Mucosa of gallbladder (tissue), 1 donor: ENCODE measurements at regions not wholly inside any gene's neighbourhood (a gene's known extent, or its start where the extent isn't known, plus 50 kb on each side); places are given as distances from the start of the nearest gene placed in this dataset.
"Not testable (repeated sequence)": the region's sequence is repeated elsewhere in the genome, so short reads cannot be mapped to it uniquely, and the experiment has no call there.

Experiments used
- DNase-seq: peaks from one replicate; pipeline ENCODE4 v3.0.0-alpha.2; 2020; ENCODE audit warnings: low spot score
- donor health status: DM: no; HTN: no; CAD: no.

DNA sequence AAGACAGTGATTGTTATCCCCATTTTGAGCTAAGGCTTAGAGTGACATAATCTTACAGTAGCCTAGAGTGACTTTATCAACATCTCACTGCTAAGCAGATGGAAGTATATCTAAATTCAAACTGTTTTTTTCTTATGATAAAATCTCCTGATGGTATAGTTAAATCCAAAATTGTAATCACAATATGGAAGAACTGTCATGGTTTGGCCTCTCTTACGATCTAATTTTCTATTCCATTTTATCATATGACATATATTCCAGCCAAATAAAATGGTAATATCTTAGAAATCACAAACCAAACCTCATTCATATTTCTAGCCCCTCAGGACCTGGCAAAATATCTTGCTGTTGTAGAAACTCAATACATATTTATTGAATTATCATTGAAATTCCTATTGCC, 864.7 kb downstream of the SLC6A15 start:
- DNase-seq, result no peak

DNA sequence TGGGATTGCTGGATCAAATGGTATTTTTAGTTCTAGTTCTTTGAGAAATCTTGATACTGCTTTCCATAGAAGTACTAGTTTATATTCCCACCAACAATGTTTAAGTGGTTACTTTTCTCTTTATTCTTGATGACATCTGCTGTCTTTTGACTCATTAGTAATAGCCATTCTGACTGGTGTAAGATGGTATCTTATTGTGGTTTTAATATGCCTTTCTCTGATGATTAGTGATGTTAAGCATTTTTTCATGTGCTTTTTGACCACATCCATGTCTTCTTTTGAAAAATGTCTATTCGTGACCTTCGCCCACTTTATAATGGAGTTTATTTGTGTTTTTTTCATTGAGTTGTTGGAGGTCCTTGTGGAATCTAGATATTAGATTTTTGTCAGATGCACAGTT, 865.7 kb downstream of the SLC6A15 start:
- DNase-seq, result no peak

DNA sequence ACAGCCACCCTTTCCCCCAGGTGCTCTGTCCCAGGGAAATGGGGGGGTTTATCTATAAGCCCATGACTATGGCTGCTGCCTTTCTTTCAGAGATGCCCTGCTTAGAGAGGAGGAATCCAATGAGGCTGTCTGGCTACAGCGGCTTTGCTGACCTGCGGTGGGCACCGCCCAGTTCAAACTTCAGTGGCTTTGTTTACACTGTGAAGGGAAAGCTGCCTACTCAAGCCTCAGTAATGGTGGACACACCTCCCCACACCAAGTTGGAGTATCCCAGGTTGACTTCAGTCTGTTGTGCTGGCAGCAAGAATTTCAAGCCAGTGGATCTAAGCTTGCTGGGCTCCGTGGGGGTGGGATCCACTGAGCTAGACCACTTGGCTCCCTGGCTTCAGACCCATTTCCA, 869.2 kb downstream of the SLC6A15 start:
- DNase-seq, result no peak

DNA sequence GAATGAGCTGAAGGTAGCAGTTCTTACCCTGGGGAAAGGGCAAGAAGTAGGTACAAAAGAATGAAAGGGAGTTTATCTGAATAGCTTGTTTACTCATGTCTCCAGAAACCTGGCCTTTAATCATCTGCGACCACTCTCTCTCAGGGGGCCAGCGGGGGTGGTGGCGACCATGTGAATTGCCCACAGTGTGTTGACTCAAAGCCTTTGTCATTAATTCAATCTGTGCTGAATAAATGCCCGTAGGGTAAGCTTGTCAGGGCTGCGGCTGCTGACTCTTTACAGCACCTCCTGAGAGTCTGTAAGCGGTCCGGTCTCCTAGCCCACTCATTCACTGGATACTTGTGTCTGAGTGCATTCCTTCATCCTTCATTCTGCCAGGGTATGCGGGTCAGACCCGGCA, 874.4 kb downstream of the SLC6A15 start:
- no peak for DNase-seq

DNA sequence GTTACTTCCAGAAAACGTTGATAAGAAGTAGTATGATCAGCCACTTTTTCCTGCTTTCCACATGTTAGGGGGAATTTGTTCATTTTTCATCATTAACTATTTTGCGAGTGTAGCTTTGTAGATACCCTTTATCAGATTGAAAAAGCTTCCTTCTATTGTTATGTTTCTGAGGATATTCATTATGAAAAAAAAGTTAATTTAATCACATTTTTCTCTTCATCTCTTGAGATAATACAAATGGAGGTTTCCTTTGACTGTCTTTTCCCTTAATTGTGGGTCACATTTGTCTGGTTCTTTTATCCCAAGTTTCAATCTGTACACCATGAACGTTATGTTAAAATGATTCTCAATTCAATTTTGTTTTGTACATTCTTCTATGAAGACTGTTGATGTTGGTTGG, 875.7 kb downstream of the SLC6A15 start:
- no peak for DNase-seq

DNA sequence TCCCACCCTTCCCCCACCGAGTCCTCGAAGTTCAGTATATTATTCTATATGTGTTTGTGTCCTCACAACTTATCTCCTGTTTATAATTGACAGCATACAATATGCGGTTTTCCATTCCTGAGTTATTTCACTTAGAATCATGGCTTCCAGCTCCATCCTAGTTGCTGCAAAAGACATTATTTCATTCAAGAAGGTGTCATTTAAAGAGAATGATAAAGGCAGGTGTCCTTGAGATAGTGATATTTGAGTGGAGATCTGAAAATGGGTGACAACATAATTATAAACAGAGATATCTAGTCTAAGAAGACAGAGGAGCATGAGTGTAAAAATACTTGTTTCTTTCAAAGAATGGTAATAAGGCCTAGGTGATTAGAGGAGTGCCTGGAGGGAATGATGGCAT, 876.8 kb downstream of the SLC6A15 start:
- DNase-seq, result no peak

DNA sequence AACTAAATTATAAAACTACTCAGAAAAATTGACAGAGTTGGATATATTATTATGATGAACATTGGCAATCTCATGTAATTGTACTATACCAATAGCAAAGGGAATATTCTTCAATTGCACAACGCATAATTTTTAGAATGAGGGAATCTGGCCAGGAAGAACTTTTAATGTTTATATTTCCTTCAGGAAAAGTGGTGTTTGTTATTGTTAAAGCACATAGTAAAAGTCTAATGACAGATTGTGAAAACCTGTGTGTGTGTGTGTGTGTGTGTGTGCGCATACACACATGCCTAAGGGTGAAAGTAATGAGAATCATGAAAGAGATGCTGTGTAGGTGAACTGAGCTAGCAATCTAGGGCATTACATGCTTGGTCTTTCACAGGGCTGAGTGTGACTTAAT, 877.7 kb downstream of the SLC6A15 start:
- no peak for DNase-seq

DNA sequence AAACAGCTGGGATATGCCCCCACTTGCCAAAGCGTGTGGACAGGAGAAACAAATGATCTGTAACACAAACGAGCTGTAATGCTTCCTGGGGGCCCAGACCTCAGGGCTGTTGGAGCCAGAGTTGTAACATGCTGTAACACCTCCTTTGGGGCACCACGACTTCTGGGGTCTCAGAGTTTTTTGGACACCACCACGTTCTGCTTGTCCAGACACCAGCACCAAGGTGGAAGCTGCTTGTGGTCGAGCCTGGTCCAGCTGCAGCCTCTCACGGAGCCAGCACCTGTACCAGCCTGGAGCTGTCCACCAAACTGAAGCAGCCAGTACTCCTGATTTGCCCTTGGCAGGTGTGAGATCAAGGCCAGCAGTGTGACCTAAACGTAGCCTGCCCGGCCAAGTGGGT, 879.4 kb downstream of the SLC6A15 start:
- no peak for DNase-seq

DNA sequence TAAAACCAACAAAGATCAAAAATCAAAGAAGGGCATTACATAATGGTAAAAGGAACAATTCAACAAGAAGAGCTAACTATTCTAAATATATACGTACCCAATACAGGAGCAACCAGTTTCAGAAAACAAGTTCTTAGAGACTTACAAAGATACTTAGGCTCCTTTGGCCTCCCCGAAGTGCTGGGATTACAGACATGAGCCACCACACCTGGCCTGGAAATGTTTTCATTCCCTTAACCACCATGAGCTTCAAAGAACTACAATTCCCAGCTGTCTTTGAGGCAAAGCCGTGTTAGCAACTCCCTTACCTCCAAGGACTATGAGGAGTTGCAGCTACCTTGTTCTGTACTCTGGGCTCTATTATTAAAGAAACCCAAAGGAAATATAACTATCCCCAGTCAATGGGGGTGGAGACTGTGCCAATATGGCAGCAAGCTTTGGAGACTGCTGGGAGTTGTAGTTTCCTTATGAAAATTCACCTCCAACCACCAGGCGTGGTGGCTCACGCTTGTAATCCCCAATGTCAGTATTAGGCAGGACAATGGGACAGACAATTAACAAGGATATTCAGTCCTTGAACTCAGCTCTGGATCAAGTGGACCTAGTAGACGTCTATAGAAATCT, 893.9 kb downstream of the SLC6A15 start:
- DNase-seq, result not testable (repeated sequence)

DNA sequence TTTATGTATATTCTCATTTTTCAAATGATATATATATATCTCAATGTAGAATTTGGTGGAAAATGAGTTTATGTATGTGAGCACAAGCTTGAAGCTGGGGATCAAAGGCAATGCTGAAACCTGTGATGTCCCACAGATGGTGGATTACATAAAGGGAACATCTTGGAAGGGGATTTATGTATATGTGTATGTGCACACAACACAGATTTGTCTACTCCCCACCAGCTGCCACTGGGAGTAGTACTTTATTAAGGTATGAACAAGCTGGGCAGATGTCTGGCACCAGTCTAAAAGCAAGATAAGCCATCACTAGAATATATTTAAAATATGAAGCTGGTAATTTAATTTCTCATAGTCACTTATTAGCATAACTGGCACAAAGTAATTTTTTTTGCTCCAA, 895.6 kb downstream of the SLC6A15 start:
- DNase-seq, result no peak

DNA sequence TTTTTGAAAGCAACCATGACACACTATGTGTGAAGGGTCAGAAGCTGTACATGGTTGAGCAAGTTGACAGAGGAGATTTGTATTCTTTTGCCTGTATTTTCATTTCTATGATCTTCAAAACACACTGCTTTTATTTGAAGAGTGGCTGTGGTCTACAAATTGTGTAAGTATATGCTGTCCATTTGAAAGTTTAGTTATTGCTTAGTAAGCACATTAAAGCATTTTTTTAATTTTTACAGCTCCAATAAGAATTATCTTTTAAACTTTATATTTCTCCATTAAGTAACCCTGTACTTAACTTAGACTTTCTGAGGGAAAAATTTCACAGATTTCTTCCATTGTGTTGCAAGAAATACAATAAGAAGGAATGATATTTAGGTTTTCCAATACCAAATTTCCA, 915.2 kb downstream of the SLC6A15 start:
- no peak for DNase-seq

DNA sequence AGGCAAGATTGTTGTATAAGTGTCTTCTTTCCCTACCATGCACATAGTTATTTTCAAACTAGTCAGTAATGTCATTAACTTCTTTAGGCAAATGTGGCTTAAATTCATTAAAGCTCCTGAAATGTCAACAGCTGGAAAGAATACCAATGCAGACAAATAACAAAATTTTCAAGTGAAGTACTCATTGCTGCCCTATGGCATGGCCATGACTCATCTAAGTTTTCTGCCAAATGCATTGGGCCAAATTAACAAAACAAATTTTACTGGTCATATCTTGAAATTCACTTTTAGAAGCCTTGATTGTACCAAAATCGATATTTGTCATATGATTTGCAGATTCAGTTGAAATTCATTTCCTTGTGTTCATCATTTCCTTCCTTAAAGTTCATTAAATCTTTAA, 915.9 kb downstream of the SLC6A15 start:
- no peak for DNase-seq

DNA sequence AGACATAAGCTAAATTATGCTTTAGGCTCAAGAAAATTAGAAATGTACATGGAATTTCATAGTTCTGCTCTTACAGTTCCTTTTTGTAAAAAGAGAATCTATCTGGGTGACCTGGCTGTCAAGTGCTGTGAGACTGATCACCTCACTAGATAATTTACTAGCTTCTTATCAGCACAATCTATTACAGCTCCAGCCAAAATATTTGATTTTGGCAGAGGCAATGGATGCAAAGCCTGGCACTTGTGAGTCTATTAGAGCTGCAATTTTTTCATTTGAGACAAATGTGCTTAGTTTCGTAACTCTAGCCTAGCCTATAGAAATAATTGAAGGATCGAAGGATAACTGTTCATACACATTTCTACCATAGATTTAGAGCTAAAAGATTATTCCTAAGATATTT, 927.5 kb downstream of the SLC6A15 start:
- no peak for DNase-seq

DNA sequence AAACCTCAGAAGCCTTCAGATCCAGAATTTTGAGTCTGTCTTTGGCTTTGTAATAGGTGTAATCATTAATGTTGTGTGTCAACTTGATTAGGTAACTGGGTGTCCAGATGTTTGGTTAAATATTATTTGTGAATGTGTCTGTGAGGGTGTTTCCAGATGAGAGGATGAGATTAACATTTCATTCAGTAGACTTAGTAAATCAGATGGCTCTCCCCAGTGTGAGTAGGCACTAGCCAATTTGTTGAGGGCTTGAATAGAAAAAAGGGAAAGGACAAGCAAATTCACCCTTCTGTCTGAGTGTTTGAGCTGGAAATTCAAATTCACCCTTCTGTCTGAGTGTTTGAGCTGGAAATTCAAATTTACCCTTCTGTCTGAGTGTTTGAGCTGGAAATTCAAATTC, 932.2 kb downstream of the SLC6A15 start:
- DNase-seq, result no peak

DNA sequence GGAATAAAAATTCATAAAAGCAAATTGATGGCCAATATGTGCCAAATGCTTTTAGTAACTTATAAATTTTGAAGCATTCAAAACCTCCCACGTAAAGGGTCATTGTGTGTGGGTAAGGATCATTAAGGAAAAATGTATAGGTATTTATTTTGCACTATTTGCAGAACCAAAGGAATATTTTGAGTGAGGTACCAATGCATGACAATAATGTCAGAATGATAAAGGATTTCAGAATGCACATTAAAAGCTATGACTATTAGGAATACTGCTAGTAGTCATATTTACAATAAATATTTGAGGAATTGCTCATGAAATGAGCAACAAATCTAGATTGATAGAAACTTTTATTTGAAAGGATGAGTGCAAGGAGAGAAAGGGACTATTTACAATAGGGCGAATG, 932.8 kb downstream of the SLC6A15 start:
- no peak for DNase-seq

DNA sequence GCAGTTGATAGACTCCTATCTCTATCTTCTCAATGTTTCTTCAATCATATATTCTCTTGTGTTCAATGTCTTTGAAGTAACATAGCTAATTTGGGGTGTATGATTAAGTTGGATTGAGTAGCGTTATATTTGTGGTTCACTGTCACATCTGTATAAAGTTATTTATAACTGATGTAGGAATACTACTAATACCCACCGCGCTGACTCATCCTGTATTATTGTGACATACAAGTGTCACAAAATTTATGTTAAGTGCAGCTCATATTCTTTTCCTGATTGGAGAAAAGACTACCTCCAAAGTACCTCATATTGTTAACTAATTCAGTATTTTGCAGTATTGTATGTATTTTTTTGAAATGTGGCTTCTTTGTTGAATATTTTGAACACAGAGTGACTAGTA, 940.8 kb downstream of the SLC6A15 start:
- no peak for DNase-seq

DNA sequence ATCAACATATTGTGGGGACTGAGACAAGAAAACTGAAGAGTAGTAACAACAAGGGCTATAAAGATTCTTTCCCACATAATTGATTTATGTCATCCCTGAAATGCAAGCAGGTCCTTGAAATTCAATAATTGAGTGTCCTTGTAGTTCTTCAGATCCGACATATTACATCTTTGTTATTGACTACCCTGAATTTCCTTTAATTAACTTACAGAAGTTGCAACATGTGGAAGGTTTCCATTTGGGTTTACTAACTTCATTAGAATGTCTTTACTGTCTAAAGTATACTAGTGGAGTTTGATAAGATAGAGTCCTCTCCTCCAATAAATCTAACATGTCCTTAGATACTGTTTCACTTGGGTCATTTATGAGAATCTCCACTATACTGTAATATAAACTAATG, 951.8 kb downstream of the SLC6A15 start:
- DNase-seq, result no peak

DNA sequence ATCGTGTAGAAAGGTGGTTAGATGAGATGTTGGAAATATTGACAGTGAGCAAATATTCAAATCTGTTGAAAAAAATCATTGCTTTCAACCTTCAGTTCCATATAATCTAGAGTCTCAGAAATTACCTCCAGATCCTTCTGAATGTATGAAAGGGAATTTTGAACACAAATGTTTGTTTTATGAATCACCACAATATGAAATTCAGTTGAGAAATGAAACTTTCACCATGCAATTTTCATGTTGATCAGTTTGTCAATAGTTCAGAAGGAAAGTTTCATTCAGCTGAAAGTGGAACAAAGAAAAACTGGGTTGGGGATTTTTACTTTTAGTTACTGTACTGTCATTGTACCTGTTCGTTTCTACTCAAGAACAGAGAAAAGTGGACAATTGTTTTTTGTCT, 953.6 kb downstream of the SLC6A15 start:
- no peak for DNase-seq

DNA sequence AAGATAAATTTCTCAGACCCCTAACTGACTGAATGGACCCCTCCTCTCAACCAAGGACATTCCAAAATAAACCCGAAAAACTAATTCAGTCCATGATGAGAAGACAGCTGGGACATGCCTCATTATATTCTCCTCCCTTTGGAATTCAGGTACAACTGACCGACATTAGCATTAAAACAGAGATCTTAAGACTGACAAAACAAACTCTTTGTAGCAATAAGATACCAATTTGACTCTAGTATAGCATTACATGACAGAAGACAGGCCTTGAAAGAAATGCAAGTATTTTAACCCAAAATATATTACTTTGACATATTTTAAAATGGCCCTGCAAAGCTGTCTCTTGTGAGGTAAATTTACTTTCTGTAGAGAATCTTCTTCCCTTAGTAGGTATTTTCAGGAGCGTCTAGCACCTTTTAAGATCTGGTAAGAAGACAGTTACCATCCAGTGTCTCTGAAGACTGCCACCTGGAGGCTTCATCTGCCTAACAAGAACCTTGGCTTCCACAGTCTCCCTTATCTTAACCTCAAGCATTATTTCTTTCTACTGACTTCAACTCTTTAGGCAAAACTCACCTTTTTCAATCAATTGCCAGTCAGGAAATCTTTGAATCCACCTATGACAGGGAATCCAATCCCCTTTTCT, 957.5 kb downstream of the SLC6A15 start:
- DNase-seq, result no peak

DNA sequence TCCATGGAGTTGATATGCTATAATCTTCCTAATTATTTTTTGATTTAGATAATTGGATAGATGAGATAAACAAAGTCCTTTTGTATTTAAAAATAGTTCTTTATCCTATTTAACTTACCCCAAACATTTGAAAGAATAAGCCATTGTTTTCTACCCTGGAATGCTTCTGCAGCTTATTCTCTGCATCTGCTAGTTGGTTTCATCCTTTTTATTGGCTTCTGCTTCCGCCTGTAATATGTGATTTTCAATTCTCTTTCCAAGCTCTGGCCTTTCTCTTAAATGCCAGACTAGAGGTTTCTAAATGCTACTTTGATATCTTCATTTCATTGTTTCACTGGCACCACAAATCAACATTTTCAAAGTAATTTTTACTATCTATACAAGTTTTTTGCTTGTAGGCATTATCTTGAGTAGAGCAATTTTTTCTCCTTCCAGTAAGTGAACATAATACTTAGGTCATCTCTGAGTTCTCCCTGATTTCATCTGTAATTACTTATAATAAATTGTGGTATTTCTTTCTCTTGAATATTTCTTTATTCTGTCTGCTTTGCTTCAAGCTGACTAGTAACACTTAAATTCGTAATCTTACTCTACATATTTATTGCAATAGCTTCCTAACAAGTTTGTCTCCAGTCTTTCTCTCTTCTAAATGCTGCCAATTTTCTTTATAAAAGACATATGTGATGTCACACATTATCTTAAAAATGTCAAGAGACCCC, 958.4 kb downstream of the SLC6A15 start:
- no peak for DNase-seq

DNA sequence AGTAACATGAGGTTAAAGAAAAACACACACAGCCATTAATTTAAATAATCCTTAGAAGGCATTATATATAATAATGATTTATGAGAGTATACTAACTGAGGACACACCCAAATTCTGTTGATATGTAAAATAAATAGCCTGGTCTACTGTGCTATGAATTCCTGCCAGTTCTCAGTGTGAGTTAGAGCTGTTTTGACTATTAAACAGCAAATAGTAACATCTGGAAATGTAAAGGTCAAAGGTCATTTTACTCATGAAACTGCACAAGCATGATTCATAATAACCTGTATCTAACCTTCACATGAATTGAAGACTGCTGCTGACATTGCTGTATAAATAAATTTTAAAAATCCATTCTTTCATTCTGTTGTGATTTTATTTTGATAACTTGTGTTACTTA, 966.7 kb downstream of the SLC6A15 start:
- DNase-seq, result no peak

DNA sequence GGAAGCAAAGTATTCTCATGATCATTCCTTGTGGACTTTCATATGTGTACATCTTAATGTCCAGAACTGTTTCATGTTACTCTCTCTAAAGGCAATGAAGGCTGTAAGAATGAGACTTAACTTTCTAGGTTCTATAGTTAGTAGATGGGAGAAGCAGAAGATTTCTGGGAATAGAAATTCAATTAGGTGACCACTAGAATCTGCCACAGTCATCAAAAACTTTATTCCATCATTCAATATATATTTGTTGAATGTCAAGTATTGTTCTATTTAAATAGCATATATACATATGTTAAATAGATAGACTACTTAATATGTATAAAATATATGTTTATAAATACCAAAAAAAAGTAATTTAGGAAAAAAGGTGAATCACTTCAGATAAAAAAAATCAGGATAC, 972.9 kb downstream of the SLC6A15 start:
- DNase-seq, result no peak

DNA sequence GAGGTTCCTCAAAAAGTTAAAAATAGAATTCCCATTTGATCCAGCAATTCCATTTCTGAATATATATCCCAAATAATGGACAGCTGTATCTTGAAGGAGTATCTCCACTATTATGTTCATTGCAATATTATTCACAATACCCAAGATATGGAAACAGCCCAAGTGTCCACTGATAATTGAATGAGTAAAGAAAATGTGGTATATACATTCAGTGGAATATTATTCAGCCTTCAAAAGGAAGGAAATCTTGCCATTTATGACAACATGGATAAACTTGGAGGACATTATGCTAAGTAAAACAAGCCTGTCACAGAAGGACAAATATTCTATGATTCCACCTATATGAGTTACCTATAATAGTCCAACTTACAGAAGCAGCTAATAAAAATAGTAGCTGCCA, 979.0 kb downstream of the SLC6A15 start:
- no peak for DNase-seq

DNA sequence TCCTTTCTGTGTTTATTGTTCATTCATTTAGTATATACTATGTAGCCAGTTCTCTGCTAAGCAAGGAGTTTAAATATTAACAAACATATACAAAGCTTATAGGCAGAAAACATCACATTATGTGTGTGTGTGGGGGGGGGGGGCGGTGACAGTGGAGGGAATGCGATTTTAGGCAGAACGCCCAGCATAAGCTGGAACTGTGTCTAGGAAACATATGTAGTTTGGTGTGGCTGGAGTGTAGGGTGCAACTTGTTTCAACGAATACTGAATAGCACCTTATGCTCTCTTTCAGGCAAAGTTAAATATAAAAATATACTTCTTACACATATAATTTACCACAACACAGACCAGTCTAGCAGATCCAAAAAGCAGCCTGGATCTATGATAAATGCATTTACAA, 980.6 kb downstream of the SLC6A15 start:
- DNase-seq, result no peak
